Natural killer cell (primary cell): ENCODE measurements at regions not wholly inside any gene's neighbourhood (a gene's known extent, or its start where the extent isn't known, plus 50 kb on each side); places are given as distances from the start of the nearest gene placed in this dataset.

ENCODE experiments used
- ATAC-seq, 3 donors: fragments of 150-1000 bp in 2 of 3; fragments of 200-7000 bp in 1 of 3; cut with Tn5 transposase; 1 replicate in 1 of 3; 2 replicates in 2 of 3; pipeline ENCODE4 v1.10.0; 2021; ENCODE audit warnings: mild to moderate bottlenecking in 2 of 3, moderate library complexity in 2 of 3
- DNase-seq, 2 donors: peaks; one replicate each; pipeline versions ENCODE4 v3.0.0 to v3.0.0-alpha.2; 2013 to 2021; ENCODE audit warnings: mixed read lengths in 1 of 2
- H3K27ac ChIP-seq: one replicate; pipeline ENCODE4 v1.5.1; 2013; ENCODE audit warnings: mild to moderate bottlenecking, low read length
- H3K27me3 ChIP-seq: one replicate; pipeline ENCODE4 v1.6.1; 2013; ENCODE audit warnings: low read length; ENCODE audit not compliant: control insufficient read depth, insufficient read depth
- H3K36me3 ChIP-seq: one replicate; pipeline ENCODE4 v1.6.1; 2013; ENCODE audit warnings: low read length; ENCODE audit not compliant: control insufficient read depth, insufficient read depth
- H3K4me1 ChIP-seq: one replicate; pipeline ENCODE4 v1.6.1; 2013; ENCODE audit warnings: low read length; ENCODE audit not compliant: control insufficient read depth, insufficient read depth
- H3K4me3 ChIP-seq: one replicate; pipeline ENCODE4 v1.5.1; 2013; ENCODE audit warnings: low read length
- H3K9me3 ChIP-seq: one replicate; pipeline ENCODE4 v1.6.1; 2013; ENCODE audit warnings: low read length; ENCODE audit not compliant: control insufficient read depth, insufficient read depth
- H3K27ac Mint-ChIP-seq, 2 donors: one replicate each; pipeline ENCODE4 v1.8.0; 2022; ENCODE audit warnings: mild to moderate bottlenecking in 2 of 2, mixed read lengths in 2 of 2, moderate library complexity in 1 of 2
- H3K27me3 Mint-ChIP-seq, 2 donors: one replicate each; pipeline ENCODE4 v1.8.0; 2022; ENCODE audit warnings: low read depth in 2 of 2, mixed read lengths in 2 of 2
- H3K36me3 Mint-ChIP-seq: one replicate; pipeline ENCODE4 v1.8.0; 2022; ENCODE audit warnings: mixed read lengths
- H3K4me1 Mint-ChIP-seq, 2 donors: one replicate each; pipeline ENCODE4 v1.8.0; 2022; ENCODE audit warnings: mixed read lengths in 2 of 2
- H3K4me3 Mint-ChIP-seq: one replicate; pipeline ENCODE4 v1.8.0; 2022; ENCODE audit warnings: mild to moderate bottlenecking, moderate library complexity, mixed read lengths
- H3K9me3 Mint-ChIP-seq, 2 donors: one replicate each; pipeline ENCODE4 v1.8.0; 2022; ENCODE audit warnings: mixed read lengths in 2 of 2
- WGBS: methylation state at CpG from one replicate; pipeline ENCODE4 v1.1.7; 2013; ENCODE audit warnings: missing lambda C conversion rate; ENCODE audit not compliant: insufficient coverage; 5-methylcytosine and 5-hydroxymethylcytosine counted together
- intact Hi-C: fragments of 100-400 bp; cut with micrococcal nuclease; formaldehyde crosslinking; loops from one replicate; pipeline ENCODE4 v1.14.2; 2022
- TF ChIP-seq, protein P1 (sequence below): fragments of 200-600 bp; IDR thresholded peaks from one replicate; pipeline ENCODE4 v1.8.0; 2022; ENCODE audit warnings: antibody characterized with exemption

DNA sequence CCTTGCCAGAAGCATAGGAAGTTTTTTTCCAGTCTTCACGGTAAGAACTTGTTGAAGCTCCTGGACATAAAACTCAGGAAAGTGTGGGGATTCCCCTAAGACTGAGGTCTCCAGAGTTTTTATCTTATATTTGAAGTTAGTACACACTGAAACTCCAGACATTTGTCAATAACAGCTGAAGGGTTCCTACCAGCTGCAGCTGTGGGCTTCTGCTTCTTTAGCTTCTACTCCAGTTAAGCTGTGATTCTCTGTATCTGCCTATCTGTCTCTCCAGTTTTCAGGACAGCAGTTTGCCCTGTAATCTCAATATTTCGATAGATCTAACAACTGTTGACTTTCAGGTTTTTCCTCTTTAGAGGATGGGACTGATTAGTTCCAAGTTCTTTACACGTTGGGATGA is 966.0 kb upstream of the SEMA6D start:
- H3K27ac ChIP-seq: no peak overlapping the region
- no peak overlapping the region for H3K4me3 ChIP-seq
- H3K36me3 ChIP-seq: no peaks in the 10 kb centered on the region
- H3K27me3 ChIP-seq: no peaks in the 10 kb centered on the region
- Mint-ChIP-seq H3K4me1 (no peaks in the 10 kb centered on the region), H3K4me3 (no peak overlapping the region), H3K27me3 (no peaks in the 10 kb centered on the region), H3K9me3 (peaks cover 9 to 10% of the 10 kb centered on the region in 2 donors), H3K36me3 (no peaks in the 10 kb centered on the region), H3K27ac (no peak overlapping the region)
- 85% methylated on average over 2 of the region's 3 CpGs for WGBS
- intact Hi-C loops: no loop called here
- no peaks in the 10 kb centered on the region for H3K9me3 ChIP-seq
- DNase-seq (no peak), ATAC-seq (no peak)
- TF ChIP-seq, protein P1, sequence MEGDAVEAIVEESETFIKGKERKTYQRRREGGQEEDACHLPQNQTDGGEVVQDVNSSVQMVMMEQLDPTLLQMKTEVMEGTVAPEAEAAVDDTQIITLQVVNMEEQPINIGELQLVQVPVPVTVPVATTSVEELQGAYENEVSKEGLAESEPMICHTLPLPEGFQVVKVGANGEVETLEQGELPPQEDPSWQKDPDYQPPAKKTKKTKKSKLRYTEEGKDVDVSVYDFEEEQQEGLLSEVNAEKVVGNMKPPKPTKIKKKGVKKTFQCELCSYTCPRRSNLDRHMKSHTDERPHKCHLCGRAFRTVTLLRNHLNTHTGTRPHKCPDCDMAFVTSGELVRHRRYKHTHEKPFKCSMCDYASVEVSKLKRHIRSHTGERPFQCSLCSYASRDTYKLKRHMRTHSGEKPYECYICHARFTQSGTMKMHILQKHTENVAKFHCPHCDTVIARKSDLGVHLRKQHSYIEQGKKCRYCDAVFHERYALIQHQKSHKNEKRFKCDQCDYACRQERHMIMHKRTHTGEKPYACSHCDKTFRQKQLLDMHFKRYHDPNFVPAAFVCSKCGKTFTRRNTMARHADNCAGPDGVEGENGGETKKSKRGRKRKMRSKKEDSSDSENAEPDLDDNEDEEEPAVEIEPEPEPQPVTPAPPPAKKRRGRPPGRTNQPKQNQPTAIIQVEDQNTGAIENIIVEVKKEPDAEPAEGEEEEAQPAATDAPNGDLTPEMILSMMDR: no peak
- no peaks in the 10 kb centered on the region for H3K4me1 ChIP-seq

DNA sequence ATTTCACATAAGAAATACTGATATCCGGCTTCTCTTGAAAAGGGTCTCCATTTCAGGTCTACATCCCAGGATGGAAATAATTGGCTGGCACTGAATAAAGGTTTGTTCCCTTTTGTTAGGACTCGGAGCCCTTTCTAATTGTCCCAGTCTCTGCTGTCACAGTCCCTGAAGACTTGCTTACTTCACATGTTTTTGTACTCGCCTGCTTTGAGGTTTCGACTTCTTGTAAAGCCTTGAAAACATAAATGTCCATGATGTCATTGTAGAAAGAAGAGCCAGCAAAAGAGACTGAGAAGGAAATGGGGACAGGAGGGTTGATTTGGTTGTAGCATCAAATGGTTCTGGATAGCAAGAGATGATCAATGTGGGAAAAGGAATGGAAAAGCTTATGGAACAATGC is 963.4 kb upstream of the SEMA6D start:
- H3K4me1 Mint-ChIP-seq: no peaks in the 10 kb centered on the region
- no peak overlapping the region for H3K27ac Mint-ChIP-seq
- Histone ChIP-seq H3K4me3 (no peak overlapping the region), H3K4me1 (no peaks in the 10 kb centered on the region), H3K27me3 (no peaks in the 10 kb centered on the region), H3K36me3 (no peaks in the 10 kb centered on the region), H3K27ac (no peak overlapping the region), H3K9me3 (no peaks in the 10 kb centered on the region)
- no peaks in the 10 kb centered on the region for H3K27me3 Mint-ChIP-seq
- DNase-seq: no peak
- intact Hi-C loops: no loop called here
- H3K4me3 Mint-ChIP-seq: no peak overlapping the region
- H3K36me3 Mint-ChIP-seq: peaks cover 17% of the 10 kb centered on the region
- TF ChIP-seq, protein P1: no peak
- 88% methylated on average over 4 of the region's 4 CpGs for WGBS
- H3K9me3 Mint-ChIP-seq: peaks cover 16 to 23% of the 10 kb centered on the region in 2 donors
- no peak for ATAC-seq

GRCh38 chr15:46763091-46763490 is 954.2 kb upstream of the SEMA6D start:
- Histone ChIP-seq H3K4me3 (no peak overlapping the region), H3K4me1 (no peaks in the 10 kb centered on the region), H3K27me3 (no peaks in the 10 kb centered on the region), H3K36me3 (no peaks in the 10 kb centered on the region), H3K9me3 (peaks cover under 1% of the 10 kb centered on the region), H3K27ac (no peak overlapping the region)
- Mint-ChIP-seq H3K9me3 (peaks cover 11 to 22% of the 10 kb centered on the region in 2 donors), H3K27me3 (no peaks in the 10 kb centered on the region), H3K4me3 (no peak overlapping the region), H3K4me1 (no peaks in the 10 kb centered on the region), H3K36me3 (peaks cover 8% of the 10 kb centered on the region), H3K27ac (no peak overlapping the region)
- TF ChIP-seq, protein P1: no peak
- DNase-seq (no peak), ATAC-seq (no peak)
- WGBS: no CpG with 5 or more reads among the region's 1 CpG
- intact Hi-C loops: no loop called here

GRCh38 chr15:46764851-46765250 is 952.5 kb upstream of the SEMA6D start:
- Histone ChIP-seq H3K9me3 (peaks cover 6% of the 10 kb centered on the region), H3K27ac (no peak overlapping the region), H3K36me3 (no peaks in the 10 kb centered on the region), H3K27me3 (no peaks in the 10 kb centered on the region), H3K4me1 (no peaks in the 10 kb centered on the region), H3K4me3 (no peak overlapping the region)
- intact Hi-C loops: no loop called here
- Mint-ChIP-seq H3K36me3 (peaks cover 8% of the 10 kb centered on the region), H3K4me3 (no peak overlapping the region), H3K27me3 (no peaks in the 10 kb centered on the region), H3K9me3 (peaks cover 13 to 20% of the 10 kb centered on the region in 2 donors), H3K4me1 (no peaks in the 10 kb centered on the region), H3K27ac (no peak overlapping the region)
- ATAC-seq (no peak), DNase-seq (no peak)
- WGBS: 90% methylated on average over 7 of the region's 7 CpGs
- TF ChIP-seq, protein P1: no peak
